Nephron progenitor cell (in vitro differentiated cells): ENCODE measurements at regions not wholly inside any gene's neighbourhood (a gene's known extent, or its start where the extent isn't known, plus 50 kb on each side); places are given as distances from the start of the nearest gene placed in this dataset.

Experiments used
- DNase-seq: peaks from one replicate; pipeline ENCODE4 v3.0.0; 2021
- H3K27ac Mint-ChIP-seq: 2 replicates; pipeline ENCODE4 v1.8.0; 2021; ENCODE audit warnings: mild to moderate bottlenecking, moderate library complexity, mixed read lengths
- H3K27me3 Mint-ChIP-seq: 2 replicates; pipeline ENCODE4 v1.8.0; 2021; ENCODE audit warnings: mild to moderate bottlenecking, low read depth, mixed read lengths; ENCODE audit not compliant: poor library complexity
- H3K36me3 Mint-ChIP-seq: 2 replicates; pipeline ENCODE4 v1.8.0; 2021; ENCODE audit warnings: low read depth, mixed read lengths
- H3K4me1 Mint-ChIP-seq: 2 replicates; pipeline ENCODE4 v1.8.0; 2021; ENCODE audit warnings: mixed read lengths
- H3K4me3 Mint-ChIP-seq: 2 replicates; pipeline ENCODE4 v1.8.0; 2021; ENCODE audit warnings: mild to moderate bottlenecking, moderate library complexity, mixed read lengths
- H3K9me3 Mint-ChIP-seq: 2 replicates; pipeline ENCODE4 v1.8.0; 2021; ENCODE audit warnings: mild to moderate bottlenecking, moderate library complexity, mixed read lengths
- TF ChIP-seq, protein P1 (sequence below): fragments of 200-600 bp; sonication (generic); IDR thresholded peaks from 2 replicates; pipeline ENCODE4 v1.5.0; 2021; ENCODE audit warnings: antibody characterized with exemption

DNA sequence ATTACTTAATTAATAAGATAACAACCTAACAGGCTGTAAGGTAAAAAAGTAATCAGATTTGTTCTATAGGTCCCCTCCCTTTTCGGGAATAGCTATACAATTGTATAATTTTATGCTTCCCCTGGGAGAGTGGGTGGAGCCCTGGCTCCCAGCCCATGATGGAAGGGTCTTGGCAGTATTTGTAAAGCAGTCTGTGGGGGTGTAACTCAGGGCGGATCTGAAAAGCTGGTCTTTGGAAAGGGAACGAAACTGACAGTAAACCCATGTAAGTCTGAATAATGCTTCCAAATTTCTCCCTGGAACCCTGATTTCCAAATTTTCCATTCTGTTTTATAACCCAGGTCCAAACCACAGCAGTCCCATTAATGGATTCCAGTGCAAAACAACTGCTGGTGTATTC, 110.4 kb downstream of the DAD1 start:
- Mint-ChIP-seq H3K27ac (no peak overlapping the region), H3K4me1 (peaks cover 80% of the 10 kb centered on the region), H3K27me3 (no peaks in the 10 kb centered on the region), H3K9me3 (no peaks in the 10 kb centered on the region), H3K4me3 (no peak overlapping the region), H3K36me3 (no peaks in the 10 kb centered on the region)
- TF ChIP-seq, protein P1, sequence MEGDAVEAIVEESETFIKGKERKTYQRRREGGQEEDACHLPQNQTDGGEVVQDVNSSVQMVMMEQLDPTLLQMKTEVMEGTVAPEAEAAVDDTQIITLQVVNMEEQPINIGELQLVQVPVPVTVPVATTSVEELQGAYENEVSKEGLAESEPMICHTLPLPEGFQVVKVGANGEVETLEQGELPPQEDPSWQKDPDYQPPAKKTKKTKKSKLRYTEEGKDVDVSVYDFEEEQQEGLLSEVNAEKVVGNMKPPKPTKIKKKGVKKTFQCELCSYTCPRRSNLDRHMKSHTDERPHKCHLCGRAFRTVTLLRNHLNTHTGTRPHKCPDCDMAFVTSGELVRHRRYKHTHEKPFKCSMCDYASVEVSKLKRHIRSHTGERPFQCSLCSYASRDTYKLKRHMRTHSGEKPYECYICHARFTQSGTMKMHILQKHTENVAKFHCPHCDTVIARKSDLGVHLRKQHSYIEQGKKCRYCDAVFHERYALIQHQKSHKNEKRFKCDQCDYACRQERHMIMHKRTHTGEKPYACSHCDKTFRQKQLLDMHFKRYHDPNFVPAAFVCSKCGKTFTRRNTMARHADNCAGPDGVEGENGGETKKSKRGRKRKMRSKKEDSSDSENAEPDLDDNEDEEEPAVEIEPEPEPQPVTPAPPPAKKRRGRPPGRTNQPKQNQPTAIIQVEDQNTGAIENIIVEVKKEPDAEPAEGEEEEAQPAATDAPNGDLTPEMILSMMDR, result no peak
- peak; percentile 15 for DNase-seq

DNA sequence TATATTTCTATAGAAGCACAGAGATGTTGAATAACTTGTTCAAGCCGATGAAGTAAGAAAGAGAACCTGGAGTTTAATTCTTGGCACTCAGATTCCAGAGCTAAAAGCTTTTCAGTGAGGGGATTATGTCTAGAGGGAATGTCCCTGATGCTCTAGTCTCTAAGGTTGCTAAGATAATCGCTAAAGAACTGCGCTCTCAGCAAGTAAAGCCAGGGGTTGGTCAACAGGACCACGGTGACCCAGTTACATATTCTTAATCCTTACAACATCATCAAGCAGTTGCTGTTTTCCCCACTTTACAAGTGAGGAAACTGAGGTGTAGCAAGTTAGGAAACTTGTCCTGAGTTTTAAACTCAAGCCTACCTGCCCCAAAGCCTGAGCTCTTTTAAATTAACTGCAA, 110.8 kb downstream of the DAD1 start:
- H3K27me3 Mint-ChIP-seq, result peaks cover 3% of the 10 kb centered on the region
- H3K36me3 Mint-ChIP-seq, result no peaks in the 10 kb centered on the region
- H3K9me3 Mint-ChIP-seq, result no peaks in the 10 kb centered on the region
- H3K4me1 Mint-ChIP-seq, result peaks cover 76% of the 10 kb centered on the region
- H3K4me3 Mint-ChIP-seq, result no peak overlapping the region
- no peak for DNase-seq
- H3K27ac Mint-ChIP-seq, result no peak overlapping the region
- TF ChIP-seq, protein P1, result no peak

DNA sequence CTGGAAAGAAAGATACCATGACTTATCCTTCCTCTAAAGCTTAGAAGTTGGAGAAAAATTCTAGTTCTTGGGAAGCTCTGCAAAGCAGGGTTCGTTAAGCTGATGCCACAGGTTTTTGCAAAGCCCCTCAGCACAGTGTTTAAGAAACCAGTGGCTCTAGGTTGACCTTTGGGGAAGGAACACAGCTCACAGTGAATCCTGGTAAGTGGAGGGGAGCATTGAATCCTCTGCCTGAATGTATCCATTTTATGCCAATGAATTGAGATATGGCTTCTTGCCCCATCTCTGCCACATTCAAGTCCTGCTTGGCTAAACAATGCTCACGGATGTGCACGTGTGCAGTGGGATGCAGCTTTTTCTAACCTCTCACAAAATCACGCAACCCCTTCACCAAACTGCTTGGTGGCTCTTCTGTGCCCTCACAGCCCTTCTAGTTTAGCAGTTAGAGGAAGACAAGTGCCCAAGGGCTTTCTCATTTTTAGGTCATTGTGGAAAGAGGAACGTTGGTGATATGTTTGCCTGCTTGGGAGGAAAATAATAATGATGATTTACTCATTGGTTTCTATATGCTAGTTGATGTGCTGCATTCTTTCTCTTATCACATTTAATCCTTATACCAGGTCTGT, 111.3 kb downstream of the DAD1 start:
- H3K4me3 Mint-ChIP-seq, result no peak overlapping the region
- no peak overlapping the region for H3K27ac Mint-ChIP-seq
- TF ChIP-seq, protein P1, result no peak
- H3K4me1 Mint-ChIP-seq, result peaks cover 76% of the 10 kb centered on the region
- H3K36me3 Mint-ChIP-seq, result no peaks in the 10 kb centered on the region
- peaks cover 3% of the 10 kb centered on the region for H3K27me3 Mint-ChIP-seq
- no peak for DNase-seq
- no peaks in the 10 kb centered on the region for H3K9me3 Mint-ChIP-seq

DNA sequence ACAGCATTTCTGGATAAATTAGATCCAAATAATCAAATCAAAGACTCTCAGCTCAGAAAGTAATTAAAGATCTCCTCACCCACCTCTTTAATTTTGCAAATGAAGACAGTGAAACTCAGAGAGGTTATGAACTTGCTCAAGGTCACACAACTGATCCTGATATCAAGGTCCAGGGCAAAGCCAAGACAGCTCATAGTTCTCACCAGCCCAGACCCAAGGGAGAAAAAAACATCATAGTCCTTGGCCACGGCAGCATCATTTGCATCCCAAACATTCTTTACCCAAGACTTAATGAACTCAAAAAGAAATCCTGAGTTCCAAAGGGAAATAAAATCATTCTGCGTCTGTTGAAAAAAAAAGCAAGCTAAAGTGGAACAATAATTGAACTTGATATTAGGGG, 112.1 kb downstream of the DAD1 start:
- H3K4me1 Mint-ChIP-seq, result peaks cover 72% of the 10 kb centered on the region

DNA sequence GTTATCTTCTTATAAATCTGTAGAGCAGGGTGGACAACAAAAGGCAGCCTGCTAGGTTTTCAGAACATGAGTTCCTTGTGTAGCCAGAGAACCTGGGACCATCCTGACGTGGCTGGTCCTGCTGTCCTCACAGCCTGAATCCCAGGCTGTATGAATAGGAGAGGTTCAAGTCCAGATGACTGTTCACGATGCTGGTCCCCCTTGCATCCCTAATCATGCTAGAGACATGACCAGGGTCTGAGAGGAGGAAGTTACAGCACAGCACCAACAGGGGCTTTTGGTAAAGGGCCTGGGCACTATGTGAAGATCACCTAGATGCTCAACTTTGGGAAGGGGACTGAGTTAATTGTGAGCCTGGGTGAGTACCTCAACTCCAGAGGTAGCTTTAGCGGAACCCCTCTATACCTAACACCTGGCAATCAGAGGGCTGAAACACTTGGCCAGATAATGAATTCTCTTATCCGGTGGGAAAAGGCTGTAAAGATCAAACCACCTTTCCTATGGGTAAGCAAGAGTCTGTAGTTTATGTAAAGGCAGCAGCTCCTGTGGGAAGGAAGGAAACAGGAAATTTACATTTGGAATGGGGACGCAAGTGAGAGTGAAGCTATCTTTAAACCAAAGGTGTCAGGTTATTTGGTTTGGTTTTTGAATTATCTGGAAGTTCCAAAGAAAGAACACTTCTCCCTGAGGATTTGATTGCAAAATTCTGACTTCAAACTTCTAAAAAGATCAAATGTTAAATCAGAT, 112.8 kb downstream of the DAD1 start:
- DNase-seq, result no peak
- Mint-ChIP-seq H3K9me3 (no peaks in the 10 kb centered on the region), H3K4me3 (no peak overlapping the region), H3K4me1 (peaks cover 69% of the 10 kb centered on the region), H3K27me3 (peaks cover 6% of the 10 kb centered on the region), H3K27ac (peak overlapping the region; percentile 40), H3K36me3 (no peaks in the 10 kb centered on the region)
- TF ChIP-seq, protein P1, result no peak

More for the DNA sequence above, 112.1 kb downstream of the DAD1 start:
- Mint-ChIP-seq H3K4me3 (no peak overlapping the region), H3K9me3 (no peaks in the 10 kb centered on the region), H3K36me3 (no peaks in the 10 kb centered on the region), H3K27ac (no peak overlapping the region), H3K27me3 (peaks cover 3% of the 10 kb centered on the region)
- no peak for DNase-seq
- TF ChIP-seq, protein P1, result no peak

DNA sequence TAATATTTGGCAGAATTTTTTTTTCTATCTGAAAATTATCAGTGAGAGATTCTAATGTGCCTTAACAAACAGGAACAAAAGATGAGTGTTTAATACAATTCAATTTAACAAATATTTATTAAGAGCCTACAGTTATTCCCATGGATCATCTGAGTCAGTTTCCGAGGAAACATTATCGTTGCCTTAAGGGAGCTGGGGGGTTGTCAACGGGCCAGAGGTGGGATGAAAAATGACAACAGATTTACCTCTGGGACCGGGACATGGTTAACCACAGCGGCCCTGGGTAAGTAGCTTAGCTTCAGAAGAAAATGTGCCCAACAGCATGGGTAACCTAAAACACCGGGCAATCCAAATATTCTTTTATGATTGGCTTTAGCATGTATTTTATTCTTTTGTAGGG, 113.6 kb downstream of the DAD1 start:
- TF ChIP-seq, protein P1, result no peak
- no peak overlapping the region for H3K4me3 Mint-ChIP-seq

More for the DNA sequence above, 113.6 kb downstream of the DAD1 start:
- H3K27me3 Mint-ChIP-seq, result peaks cover 6% of the 10 kb centered on the region
- no peak overlapping the region for H3K27ac Mint-ChIP-seq
- DNase-seq, result no peak
- peaks cover 61% of the 10 kb centered on the region for H3K4me1 Mint-ChIP-seq
- H3K36me3 Mint-ChIP-seq, result no peaks in the 10 kb centered on the region
- H3K9me3 Mint-ChIP-seq, result no peaks in the 10 kb centered on the region
